ENCODE measurements at regions not wholly inside any gene's neighbourhood (a gene's known extent, or its start where the extent isn't known, plus 50 kb on each side); places are given as distances from the start of the nearest gene placed in this dataset.

- TF ChIP-seq EGR1 (IDR thresholded peaks at IDR 0.05) = no peak
- TF ChIP-seq TEAD4 (IDR thresholded peaks at IDR 0.05) = no peak
- no peak for TF ChIP-seq RAD21 (IDR thresholded peaks at IDR 0.05; ENCODE audit: low read depth)
- no peak for TF ChIP-seq EP300 (IDR thresholded peaks at IDR 0.05; ENCODE audit: borderline replicate concordance)
- TF ChIP-seq CREB1 (IDR thresholded peaks at IDR 0.05; ENCODE audit: low read depth) = no peak
- no peak for TF ChIP-seq NFIC (IDR thresholded peaks at IDR 0.05)
- no peak for TF ChIP-seq TAF1 (IDR thresholded peaks at IDR 0.05; ENCODE audit: low read depth)
- no peak for TF ChIP-seq YY1 (IDR thresholded peaks at IDR 0.05; ENCODE audit: low read depth)
- TF ChIP-seq REST (IDR thresholded peaks at IDR 0.05; ENCODE audit: low read depth) = no peak
- no peak for TF ChIP-seq USF1 (IDR thresholded peaks at IDR 0.05)
- TF ChIP-seq MAX (IDR thresholded peaks at IDR 0.05) = no peak
- no peak for TF ChIP-seq CEBPB (IDR thresholded peaks at IDR 0.05)
- TF ChIP-seq FOXM1 (IDR thresholded peaks at IDR 0.05; ENCODE audit: borderline replicate concordance, low read depth) = no peak
- TF ChIP-seq TCF12 (IDR thresholded peaks at IDR 0.05; ENCODE audit: low read depth) = no peak
- no peak for TF ChIP-seq ZBTB7A (IDR thresholded peaks at IDR 0.05; ENCODE audit: low read depth)
Measured at GRCh38 chr7:45515346-45515745, 58.8 kb upstream of the ADCY1 start.

All from Ishikawa (cell line).